GM12864 (cell line): ENCODE measurements at regions not wholly inside any gene's neighbourhood (a gene's known extent, or its start where the extent isn't known, plus 50 kb on each side); places are given as distances from the start of the nearest gene placed in this dataset.

ENCODE experiments used
- DNase-seq: peaks from one replicate; pipeline ENCODE4 v3.0.0-alpha.2; 2011; ENCODE audit warnings: low read depth
- H3K4me3 ChIP-seq: 2 replicates; pipeline ENCODE4 v1.5.1; 2011; ENCODE audit warnings: mild to moderate bottlenecking, low read depth, low read length, control low read depth
- TF ChIP-seq, protein P1 (sequence below): IDR thresholded peaks from 2 replicates; pipeline ENCODE4 v1.5.1; 2011; ENCODE audit warnings: low read depth, mild to moderate bottlenecking, moderate library complexity, low read length, control low read depth, inconsistent platforms; ENCODE audit errors: missing control alignments

DNA sequence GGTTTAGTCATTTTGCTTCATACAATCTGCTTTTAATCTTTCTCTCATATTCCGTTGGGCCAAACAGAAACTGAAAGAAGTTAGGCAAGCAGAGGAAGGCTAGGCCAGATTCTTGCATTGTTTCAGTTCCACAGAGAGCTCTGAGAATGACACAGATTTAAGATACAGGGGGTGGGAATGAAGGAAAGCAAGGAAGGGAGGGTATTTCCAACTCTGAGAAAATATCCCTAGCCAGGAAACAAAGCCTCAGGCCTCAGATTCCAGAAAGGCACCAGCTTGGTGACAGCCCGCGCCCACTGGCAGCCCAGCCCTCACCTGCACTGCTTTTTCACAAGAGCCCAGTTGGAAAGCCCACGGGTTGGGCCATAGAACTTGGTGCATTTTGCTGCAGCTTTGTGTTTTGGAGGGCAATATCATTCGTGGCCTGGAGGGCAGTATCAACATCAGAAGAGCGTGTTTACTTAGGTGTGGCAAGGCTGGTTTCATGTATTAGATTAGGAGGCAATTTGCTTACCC is 63.5 kb downstream of the ENC1 start:
- no peak overlapping the region for H3K4me3 ChIP-seq
- TF ChIP-seq, protein P1, sequence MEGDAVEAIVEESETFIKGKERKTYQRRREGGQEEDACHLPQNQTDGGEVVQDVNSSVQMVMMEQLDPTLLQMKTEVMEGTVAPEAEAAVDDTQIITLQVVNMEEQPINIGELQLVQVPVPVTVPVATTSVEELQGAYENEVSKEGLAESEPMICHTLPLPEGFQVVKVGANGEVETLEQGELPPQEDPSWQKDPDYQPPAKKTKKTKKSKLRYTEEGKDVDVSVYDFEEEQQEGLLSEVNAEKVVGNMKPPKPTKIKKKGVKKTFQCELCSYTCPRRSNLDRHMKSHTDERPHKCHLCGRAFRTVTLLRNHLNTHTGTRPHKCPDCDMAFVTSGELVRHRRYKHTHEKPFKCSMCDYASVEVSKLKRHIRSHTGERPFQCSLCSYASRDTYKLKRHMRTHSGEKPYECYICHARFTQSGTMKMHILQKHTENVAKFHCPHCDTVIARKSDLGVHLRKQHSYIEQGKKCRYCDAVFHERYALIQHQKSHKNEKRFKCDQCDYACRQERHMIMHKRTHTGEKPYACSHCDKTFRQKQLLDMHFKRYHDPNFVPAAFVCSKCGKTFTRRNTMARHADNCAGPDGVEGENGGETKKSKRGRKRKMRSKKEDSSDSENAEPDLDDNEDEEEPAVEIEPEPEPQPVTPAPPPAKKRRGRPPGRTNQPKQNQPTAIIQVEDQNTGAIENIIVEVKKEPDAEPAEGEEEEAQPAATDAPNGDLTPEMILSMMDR, result no peak

DNA sequence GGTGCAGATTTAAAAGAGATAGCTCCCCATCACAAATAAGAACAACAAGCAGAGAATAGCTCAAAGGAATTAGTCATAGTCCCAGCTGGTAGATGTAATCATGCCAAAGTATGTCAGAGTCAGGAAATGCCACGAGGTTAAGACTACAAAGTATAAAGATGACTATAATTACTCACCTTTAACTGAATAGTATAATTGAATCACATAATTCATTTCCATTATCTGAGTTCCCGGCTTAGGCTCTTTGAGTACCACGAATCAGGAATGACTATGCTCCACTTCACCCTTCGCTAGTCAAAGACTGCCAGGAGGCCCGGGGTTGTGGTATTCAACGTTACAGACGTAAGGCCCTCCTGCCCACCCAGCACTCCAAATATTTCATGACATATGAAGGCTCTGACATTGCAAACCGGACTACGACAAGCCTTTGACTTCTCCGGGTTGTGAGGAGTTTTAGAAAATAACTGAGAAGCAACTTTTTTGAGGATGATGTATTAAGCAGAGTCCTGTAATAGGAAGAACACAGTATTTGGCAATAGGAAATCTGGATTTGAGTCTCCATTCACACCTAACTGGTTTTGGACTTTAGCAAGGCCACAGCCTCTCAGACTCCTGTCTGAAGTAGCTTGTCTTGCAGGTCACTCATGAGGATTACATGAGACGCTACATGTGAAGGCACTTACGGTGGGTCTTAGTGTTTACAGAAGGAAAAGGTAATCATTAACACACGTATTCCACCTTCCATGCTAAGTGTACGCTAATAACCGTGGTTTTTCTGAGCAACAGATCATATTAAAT is 64.6 kb downstream of the ENC1 start:
- H3K4me3 ChIP-seq, result no peak overlapping the region
- TF ChIP-seq, protein P1, result no peak
- no peak for DNase-seq

More for the DNA sequence above, 63.5 kb downstream of the ENC1 start:
- peak; percentile 55 for DNase-seq

DNA sequence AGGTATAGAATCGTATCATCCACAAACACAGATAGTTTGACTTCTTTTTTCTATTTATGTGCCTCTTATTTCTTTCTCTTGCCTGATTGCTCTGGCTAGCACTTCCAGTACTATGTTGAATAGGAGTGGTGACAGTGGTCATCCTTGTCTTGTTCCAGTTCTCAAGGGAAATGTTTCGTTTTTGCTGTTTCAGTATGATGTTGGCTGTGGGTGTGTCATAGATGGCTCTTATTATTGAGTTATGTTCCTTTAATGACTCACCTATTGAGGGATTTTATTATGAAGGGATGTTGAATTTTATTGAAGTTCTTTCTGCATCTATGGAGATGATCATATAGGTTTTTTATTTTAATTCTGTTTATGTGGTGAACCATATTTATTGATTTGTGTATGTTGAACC is 70.3 kb downstream of the ENC1 start:
- no peak overlapping the region for H3K4me3 ChIP-seq
- TF ChIP-seq, protein P1, result no peak
- DNase-seq, result no peak

DNA sequence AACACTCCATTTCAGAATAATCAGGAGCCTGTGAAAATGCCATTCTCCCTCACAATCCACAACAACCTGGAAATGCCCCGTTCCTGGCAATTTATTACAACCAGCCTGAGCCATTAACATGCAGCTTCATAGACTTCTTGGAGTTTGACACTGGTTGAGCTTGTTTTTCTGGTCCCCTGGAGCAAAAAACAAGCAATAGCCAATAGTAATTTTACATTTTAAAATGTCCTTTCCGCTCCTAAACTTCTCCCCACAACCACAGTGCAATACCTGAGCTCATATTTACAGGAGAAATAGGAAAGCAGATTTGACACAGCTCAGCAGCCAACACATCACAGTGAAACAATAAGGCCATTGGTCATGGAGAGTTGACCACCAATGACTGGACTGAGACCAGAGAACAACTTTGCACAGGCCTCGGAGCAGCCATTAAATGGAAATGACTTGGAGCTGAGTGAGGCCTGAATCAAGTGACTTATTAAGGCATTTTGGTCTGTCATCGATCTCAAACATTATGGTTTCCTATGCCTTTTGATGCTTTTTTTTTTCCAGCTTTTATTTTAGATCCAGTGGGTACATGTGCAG is 73.0 kb downstream of the ENC1 start:
- DNase-seq, result no peak
- TF ChIP-seq, protein P1, result no peak
- H3K4me3 ChIP-seq, result no peak overlapping the region

DNA sequence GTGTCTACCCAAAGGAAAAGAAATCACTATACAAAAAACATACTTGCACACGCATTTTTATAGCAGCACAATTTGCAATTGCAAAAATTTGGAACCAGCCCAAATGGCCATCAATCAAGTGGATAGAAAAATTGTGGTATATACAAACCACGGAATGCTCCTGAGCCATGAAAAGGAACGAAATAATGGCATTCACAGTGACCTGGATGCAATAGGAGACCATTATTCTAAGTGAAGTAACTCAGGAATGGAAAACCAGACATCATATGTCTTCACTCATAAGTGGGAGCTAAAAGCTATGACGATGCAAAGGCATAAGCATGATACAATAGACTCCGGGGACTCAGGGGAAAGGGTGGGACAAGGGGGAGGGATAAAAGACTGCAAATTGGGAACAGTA is 78.4 kb downstream of the ENC1 start:
- H3K4me3 ChIP-seq, result no peak overlapping the region
- TF ChIP-seq, protein P1, result no peak

DNA sequence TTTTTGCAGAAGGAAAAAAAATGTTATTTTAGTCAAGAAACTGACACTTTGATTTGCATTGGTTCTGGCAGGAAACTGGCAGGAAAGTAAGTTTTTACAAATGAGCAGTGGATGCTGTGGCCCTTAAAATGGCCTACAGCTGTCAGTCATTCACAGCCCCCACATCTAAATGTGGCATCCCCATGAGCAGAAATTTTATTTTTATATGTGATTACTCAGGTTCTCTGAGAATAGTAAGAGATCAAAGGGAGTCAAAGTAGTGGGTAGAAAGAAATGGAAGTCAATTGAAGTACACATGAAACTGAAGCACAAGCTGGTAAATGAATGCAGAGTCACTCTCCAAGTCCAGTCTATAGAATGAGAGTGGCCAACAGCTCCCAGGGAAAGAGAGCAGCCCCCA is 80.3 kb downstream of the ENC1 start:
- TF ChIP-seq, protein P1, result no peak
- DNase-seq, result no peak
- H3K4me3 ChIP-seq, result no peak overlapping the region

More for the DNA sequence above, 78.4 kb downstream of the ENC1 start:
- DNase-seq, result no peak
